ENCODE measurements at regions not wholly inside any gene's neighbourhood (a gene's known extent, or its start where the extent isn't known, plus 50 kb on each side); places are given as distances from the start of the nearest gene placed in this dataset.

DNA sequence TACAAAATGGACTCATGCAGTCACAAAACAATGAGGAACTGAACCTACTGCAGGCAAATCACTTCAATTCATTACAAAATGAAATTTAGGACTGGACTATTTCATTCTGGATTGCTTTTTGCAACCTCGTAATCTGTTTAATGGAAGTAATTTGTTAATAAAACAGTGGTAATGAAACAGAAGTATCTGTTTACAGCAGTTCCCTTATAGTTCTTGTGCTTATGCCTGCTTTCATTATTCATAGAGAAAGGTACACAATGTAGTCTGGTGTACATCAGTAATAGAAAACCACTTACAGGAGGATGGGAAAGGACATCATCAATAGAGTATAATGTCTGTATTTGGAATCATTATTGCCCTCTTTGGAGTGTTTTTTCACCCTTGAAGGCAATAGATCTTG, 389.2 kb upstream of the NUDT12 start:
- Histone ChIP-seq H3K27ac (no peak overlapping the region), H3K4me3 (no peak overlapping the region)
- no peak for DNase-seq (ENCODE audit: low spot score)
- TF ChIP-seq, protein P1, sequence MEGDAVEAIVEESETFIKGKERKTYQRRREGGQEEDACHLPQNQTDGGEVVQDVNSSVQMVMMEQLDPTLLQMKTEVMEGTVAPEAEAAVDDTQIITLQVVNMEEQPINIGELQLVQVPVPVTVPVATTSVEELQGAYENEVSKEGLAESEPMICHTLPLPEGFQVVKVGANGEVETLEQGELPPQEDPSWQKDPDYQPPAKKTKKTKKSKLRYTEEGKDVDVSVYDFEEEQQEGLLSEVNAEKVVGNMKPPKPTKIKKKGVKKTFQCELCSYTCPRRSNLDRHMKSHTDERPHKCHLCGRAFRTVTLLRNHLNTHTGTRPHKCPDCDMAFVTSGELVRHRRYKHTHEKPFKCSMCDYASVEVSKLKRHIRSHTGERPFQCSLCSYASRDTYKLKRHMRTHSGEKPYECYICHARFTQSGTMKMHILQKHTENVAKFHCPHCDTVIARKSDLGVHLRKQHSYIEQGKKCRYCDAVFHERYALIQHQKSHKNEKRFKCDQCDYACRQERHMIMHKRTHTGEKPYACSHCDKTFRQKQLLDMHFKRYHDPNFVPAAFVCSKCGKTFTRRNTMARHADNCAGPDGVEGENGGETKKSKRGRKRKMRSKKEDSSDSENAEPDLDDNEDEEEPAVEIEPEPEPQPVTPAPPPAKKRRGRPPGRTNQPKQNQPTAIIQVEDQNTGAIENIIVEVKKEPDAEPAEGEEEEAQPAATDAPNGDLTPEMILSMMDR (IDR thresholded peaks at IDR 0.05), result no peak

GRCh38 chr5:103943230-103943629, 380.6 kb upstream of the NUDT12 start:
- TF ChIP-seq, protein P1 (IDR thresholded peaks at IDR 0.05), result no peak
- no peak overlapping the region for H3K4me3 ChIP-seq
- no peak for DNase-seq (ENCODE audit: low spot score)
- no peak overlapping the region for H3K27ac ChIP-seq

- TF ChIP-seq, protein P1 (IDR thresholded peaks at IDR 0.05), result no peak
- no peak overlapping the region for H3K27ac ChIP-seq
- DNase-seq (ENCODE audit: low spot score), result no peak
- H3K4me3 ChIP-seq, result no peak overlapping the region
These were observed 380.1 kb upstream of the NUDT12 start for GRCh38 chr5:103942587-103943186.

- Histone ChIP-seq H3K27ac (no peak overlapping the region), H3K4me3 (no peak overlapping the region)
- no peak for DNase-seq (ENCODE audit: low spot score)
- TF ChIP-seq, protein P1 (IDR thresholded peaks at IDR 0.05), result no peak
These were observed 379.0 kb upstream of the NUDT12 start for GRCh38 chr5:103941596-103941995.

GRCh38 chr5:103938146-103938695, 375.6 kb upstream of the NUDT12 start:
- Histone ChIP-seq H3K4me3 (no peak overlapping the region), H3K27ac (no peak overlapping the region)
- TF ChIP-seq, protein P1 (IDR thresholded peaks at IDR 0.05), result no peak
- no peak for DNase-seq (ENCODE audit: low spot score)

DNA sequence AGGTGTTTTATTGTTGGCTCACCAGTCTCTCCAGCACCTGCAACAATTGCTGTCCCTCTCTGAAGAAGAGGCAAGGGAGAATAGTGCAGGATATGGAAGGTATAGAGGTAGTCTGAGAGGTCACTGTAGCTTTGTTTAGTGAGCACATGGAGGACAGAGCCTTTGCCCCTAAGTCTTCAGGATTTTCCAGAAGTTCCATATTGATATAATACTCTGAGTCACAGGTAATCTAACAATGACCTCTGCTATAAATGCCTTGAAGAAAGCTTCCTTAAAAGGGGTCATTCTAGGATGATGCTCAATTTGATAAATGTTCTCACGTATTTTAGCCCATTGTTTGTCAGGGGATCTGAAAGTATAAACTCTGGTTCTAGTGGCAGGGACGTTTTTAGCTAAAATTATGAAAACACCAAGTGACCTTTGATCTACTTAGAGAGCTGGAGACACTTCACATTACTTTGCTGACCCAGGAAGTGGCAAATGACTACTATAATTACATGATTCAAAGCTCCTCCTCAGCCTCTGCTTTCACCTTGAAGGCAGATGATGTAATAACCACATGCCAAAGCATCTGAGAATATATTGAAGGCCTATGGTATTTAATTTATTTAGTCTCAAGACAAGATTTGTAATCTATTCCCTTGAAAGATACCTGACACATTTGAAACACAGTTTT, 366.9 kb upstream of the NUDT12 start:
- TF ChIP-seq, protein P1 (IDR thresholded peaks at IDR 0.05), result no peak
- Histone ChIP-seq H3K4me3 (no peak overlapping the region), H3K27ac (no peak overlapping the region)
- no peak for DNase-seq (ENCODE audit: low spot score)

- no peak overlapping the region for H3K4me3 ChIP-seq
- H3K27ac ChIP-seq, result no peak overlapping the region
- TF ChIP-seq, protein P1 (IDR thresholded peaks at IDR 0.05), result no peak
- DNase-seq (ENCODE audit: low spot score), result no peak
These were observed 365.1 kb upstream of the NUDT12 start for GRCh38 chr5:103927739-103928138.
